ENCODE measurements at regions not wholly inside any gene's neighbourhood (a gene's known extent, or its start where the extent isn't known, plus 50 kb on each side); places are given as distances from the start of the nearest gene placed in this dataset.

DNA sequence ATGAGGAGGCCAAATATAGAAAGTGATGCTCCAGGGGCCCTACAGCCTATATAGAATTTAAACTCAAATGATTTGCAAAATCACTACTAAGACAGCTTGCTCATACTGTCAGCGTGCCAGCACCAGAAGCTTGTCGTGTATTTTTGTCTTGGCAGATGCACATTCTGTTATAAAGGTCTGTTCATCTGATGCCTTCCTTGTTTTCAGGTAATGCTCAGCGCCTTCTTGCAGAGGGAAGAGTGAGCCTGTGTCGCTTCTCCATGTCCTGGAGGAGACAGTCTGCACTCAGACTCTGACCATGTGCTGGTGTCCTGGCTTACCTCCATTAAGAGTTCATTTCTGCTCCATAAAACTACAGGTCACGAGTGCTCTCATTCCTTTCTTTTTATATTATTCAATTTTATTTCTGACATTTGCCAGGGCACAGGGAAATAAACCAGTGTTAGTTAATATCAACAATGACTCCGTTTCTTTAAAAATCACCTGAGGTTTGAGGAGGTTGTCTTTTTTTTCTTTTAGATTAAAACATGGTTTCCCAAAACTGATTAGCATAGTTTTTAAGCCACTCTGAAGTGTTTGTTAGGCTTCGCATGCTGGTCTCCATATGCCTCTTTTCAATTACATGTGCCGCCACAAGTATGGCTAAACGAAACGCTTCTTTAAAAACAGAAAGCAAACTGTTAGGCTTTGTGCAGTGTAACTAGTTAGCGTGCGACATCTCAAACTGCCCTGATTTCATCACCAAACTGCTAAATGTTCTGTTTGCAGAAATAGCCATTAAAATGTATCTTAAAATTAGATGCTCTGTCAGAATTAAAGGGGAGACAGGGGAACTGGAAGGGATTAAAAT, 215.2 kb upstream of the GK2 start:
- Histone ChIP-seq H3K27ac (no peak overlapping the region), H3K36me3 (no peaks in the 10 kb centered on the region), H3K9me3 (no peaks in the 10 kb centered on the region), H3K4me3 (no peak overlapping the region), H3K27me3 (no peaks in the 10 kb centered on the region), H3K4me1 (no peaks in the 10 kb centered on the region)
- no peak for TF ChIP-seq EP300 (IDR thresholded peaks at IDR 0.05)
- TF ChIP-seq CTCF (IDR thresholded peaks at IDR 0.05), result no peak
- TF ChIP-seq POLR2A (IDR thresholded peaks at IDR 0.05), result no peak
- TF ChIP-seq POLR2AphosphoS5 (IDR thresholded peaks at IDR 0.05), result no peak
- 82 to 83% methylated on average over 12 of the region's 12 CpGs for WGBS, 2 donors
- ATAC-seq (ENCODE audit: low FRiP score in 2 of 2), result no peak
- DNase-seq, result no peak

- no peaks in the 10 kb centered on the region for H3K27me3 ChIP-seq
- no peaks in the 10 kb centered on the region for H3K9me3 ChIP-seq
- TF ChIP-seq POLR2AphosphoS5 (IDR thresholded peaks at IDR 0.05) (no peak), CTCF (IDR thresholded peaks at IDR 0.05) (no peak), EP300 (IDR thresholded peaks at IDR 0.05) (no peak), POLR2A (IDR thresholded peaks at IDR 0.05) (no peak)
- H3K36me3 ChIP-seq, result no peaks in the 10 kb centered on the region
- H3K4me1 ChIP-seq, result no peaks in the 10 kb centered on the region
- DNase-seq, result no peak
- 94% methylated on average over 1 of the region's 1 CpG for WGBS, 2 donors
- no peak overlapping the region for H3K4me3 ChIP-seq
- H3K27ac ChIP-seq, result no peak overlapping the region
- no peak for ATAC-seq (ENCODE audit: low FRiP score in 2 of 2)
These were observed 213.0 kb upstream of the GK2 start for GRCh38 chr4:79621061-79621460.

- Histone ChIP-seq H3K4me1 (no peaks in the 10 kb centered on the region), H3K27ac (no peak overlapping the region), H3K9me3 (no peaks in the 10 kb centered on the region), H3K36me3 (no peaks in the 10 kb centered on the region), H3K4me3 (no peak overlapping the region), H3K27me3 (no peaks in the 10 kb centered on the region)
- no peak for ATAC-seq (ENCODE audit: low FRiP score in 2 of 2)
- TF ChIP-seq EP300 (IDR thresholded peaks at IDR 0.05), result no peak
- TF ChIP-seq POLR2A (IDR thresholded peaks at IDR 0.05), result no peak
- TF ChIP-seq CTCF (IDR thresholded peaks at IDR 0.05), result no peak
- no peak for TF ChIP-seq POLR2AphosphoS5 (IDR thresholded peaks at IDR 0.05)
- DNase-seq, result no peak
These were observed 212.6 kb upstream of the GK2 start for GRCh38 chr4:79620617-79621016.

GRCh38 chr4:79613269-79613935, 205.4 kb upstream of the GK2 start:
- Histone ChIP-seq H3K27ac (no peak overlapping the region), H3K4me1 (no peaks in the 10 kb centered on the region), H3K9me3 (no peaks in the 10 kb centered on the region), H3K4me3 (no peak overlapping the region), H3K36me3 (no peaks in the 10 kb centered on the region), H3K27me3 (no peaks in the 10 kb centered on the region)
- DNase-seq (no peak), ATAC-seq (ENCODE audit: low FRiP score in 2 of 2) (no peak)
- WGBS, 2 donors, result 86 to 87% methylated on average over 3 of the region's 3 CpGs
- no peak for TF ChIP-seq POLR2AphosphoS5 (IDR thresholded peaks at IDR 0.05)
- no peak for TF ChIP-seq POLR2A (IDR thresholded peaks at IDR 0.05)
- TF ChIP-seq CTCF (IDR thresholded peaks at IDR 0.05), result no peak
- TF ChIP-seq EP300 (IDR thresholded peaks at IDR 0.05), result no peak

Data from upper lobe of left lung (tissue), 6 donors.